Islet precursor cell (in vitro differentiated cells): ENCODE measurements at regions not wholly inside any gene's neighbourhood (a gene's known extent, or its start where the extent isn't known, plus 50 kb on each side); places are given as distances from the start of the nearest gene placed in this dataset.
A peak's percentile ranks its signal among the peaks of the same experiment; 100 is the strongest.

Source experiments
- DNase-seq: peaks from one replicate; pipeline ENCODE4 v3.0.0-alpha.2; 2018

DNA sequence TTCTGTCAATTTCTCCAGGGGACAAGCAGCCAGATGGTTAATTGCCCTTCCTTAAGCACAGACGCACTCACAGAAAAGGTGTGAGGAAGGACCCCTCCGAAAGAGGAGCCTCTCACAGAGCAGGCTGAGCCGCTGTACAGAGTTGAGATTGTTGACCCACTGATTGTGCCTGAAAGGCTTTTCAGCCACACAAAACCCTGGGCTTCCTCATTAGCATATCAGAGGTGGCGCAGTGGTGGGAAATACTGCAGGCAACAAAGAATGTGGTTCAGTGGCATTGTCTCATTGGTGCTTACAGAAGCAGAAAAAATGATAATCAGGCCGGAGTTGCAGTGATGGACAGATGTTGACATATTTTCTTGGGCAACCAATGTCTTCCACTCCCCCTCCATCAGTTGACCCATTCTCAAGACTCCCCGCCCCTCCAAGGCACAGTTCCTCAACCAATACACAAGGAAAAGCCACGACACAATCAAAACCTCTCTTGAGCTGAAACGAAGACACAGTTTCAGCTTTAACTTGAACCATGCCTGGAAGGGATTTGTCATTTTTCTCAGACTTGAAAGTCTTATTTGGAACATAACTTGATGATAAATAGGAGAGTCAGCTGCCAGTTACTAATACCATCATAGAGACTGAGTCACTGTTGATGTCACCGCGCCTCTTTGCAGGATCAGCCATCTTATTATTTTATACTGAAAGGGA lies 53.1 kb downstream of the ATXN3L start:
- DNase-seq, result no peak

- DNase-seq, result no peak
Measured at GRCh38 chrX:13265549-13266132, 54.2 kb downstream of the ATXN3L start.

- DNase-seq, result no peak
Measured at GRCh38 chrX:13265111-13265510, 54.7 kb downstream of the ATXN3L start.

DNA sequence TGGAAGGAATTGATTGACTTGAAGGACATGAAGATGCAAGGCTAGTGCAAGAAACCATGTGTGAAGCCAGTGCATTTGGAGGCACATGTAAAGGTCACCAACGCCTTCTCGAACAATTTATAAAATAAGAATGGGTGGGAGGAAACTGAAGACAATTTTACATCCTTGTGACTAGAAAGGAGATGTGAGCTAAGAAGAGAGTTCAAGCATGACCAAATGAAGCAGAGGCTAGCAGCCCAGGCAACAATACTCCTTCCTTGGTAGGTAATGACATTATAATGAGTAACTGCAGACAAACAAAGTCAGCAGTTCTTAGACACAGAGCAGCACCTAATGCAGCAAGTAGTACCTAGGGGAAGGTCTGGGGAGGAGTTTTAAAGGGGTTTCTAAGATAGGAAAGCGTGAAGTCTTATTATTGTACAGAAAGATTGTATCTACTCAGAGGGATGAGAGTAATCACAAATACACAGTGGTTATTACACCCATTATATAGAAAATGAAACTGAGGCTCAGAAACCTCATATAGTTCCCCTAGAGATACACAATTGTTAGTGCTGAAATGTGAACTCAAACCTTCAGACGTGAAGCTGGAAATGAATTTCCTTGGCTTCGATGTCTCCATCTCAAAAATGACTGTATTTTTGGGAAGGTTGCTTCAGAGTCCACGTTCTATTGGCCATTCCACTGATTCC lies 56.1 kb downstream of the ATXN3L start:
- no peak for DNase-seq

- no peak for DNase-seq
Measured at GRCh38 chrX:13261348-13261747, 58.5 kb downstream of the ATXN3L start.

- DNase-seq, result no peak
Measured at GRCh38 chrX:13260598-13260997, 59.3 kb downstream of the ATXN3L start.

DNA sequence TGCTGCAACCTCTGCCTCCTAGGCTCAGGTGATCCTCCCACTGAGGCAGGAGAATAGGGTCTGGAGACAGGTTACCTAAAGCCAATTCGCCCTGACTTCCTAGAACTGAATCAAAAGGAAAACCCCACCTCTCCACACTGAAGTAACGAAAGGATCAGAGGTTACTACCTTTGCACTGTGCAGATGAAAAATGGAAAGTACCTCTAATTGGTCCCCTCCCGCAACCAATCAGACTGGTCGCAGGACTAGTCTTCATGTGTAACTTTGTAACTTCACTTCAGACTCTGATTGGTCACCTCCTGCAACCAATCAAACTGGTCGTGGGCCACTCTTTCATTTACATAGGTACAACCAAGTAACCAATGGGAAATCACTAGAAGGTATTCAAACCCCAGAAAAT lies 61.1 kb downstream of the ATXN3L start:
- DNase-seq, result no peak

GRCh38 chrX:13258052-13258444 lies 61.8 kb downstream of the ATXN3L start:
- no peak for DNase-seq

DNA sequence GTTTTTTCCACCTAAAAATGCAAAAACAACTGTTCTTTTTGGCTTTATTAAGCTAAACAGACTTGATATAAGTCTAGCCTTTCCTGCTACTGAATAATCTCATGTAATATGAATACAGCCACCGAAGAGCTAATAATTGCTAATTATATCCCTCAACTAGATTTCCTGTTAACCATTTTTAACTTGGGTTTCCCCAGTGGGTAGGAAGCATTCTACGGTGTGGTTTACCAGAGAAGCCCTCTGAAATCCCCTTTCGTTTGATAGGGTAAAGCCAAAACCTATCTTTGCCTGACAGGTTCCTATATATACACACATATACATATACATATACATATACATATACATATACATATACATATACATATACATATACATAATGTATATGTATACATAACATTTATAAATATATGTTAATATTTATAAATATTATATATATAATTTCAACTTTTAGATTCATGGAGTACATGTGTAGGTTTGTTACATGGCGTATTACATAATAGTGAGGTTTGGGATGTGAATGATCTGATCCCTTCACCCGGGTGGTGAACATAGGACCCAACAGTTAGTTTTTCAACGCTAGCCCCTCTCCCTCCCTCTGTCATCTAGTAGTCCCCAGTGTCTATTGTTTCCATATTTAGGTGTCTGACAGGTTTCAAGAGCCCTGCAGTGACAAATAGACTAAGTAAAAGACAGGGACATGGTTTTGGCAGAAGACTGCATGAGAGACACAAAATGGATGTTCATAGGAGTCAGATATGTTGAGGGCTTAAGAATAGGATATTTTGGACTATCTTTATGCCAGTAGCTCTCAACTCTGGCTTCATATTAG lies 62.4 kb downstream of the ATXN3L start:
- no peak for DNase-seq

GRCh38 chrX:13256603-13257002 lies 63.2 kb downstream of the ATXN3L start:
- no peak for DNase-seq

- no peak for DNase-seq
Measured at GRCh38 chrX:13254870-13255269, 65.0 kb downstream of the ATXN3L start.

- DNase-seq, result peak; percentile 67
Measured at GRCh38 chrX:13254076-13254785, 65.6 kb downstream of the ATXN3L start.

DNA sequence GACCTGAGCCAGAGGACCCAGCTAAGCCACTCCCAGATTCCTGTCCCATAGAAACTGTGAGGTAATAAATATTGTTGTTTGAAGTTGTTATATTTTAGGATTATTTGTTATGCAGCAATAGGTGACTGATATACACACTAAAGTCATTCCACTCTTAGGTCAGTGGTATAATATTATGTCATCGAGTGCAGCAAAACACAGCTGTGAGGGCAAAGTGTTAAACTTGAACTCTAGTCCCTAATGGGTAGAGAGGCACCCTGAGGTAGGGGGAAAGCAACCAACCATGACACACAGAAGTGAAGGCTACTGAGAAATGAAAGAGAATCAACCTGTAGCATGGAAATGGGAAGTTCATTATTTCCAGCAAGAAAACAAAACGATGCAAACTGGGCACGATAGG lies 66.6 kb downstream of the ATXN3L start:
- DNase-seq, result no peak

DNA sequence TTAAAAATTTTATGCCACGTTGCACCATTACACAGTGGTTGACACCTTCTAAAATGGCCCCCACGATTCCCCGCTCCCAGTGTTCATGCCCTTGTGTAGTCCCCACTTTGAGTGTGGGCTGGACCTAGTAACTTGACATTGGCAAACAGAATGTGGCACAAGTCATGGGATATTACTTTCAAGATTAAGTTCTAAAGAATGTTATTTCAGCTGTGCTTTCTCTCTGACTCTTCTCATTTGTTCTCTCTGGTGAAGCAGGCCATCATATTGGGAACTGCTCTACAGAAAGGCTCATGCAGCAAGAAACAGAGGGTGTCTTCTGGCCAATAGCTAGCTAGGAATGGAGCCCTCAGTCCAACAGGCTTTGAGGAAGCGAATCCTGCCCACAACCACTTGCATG lies 67.1 kb downstream of the ATXN3L start:
- no peak for DNase-seq

DNA sequence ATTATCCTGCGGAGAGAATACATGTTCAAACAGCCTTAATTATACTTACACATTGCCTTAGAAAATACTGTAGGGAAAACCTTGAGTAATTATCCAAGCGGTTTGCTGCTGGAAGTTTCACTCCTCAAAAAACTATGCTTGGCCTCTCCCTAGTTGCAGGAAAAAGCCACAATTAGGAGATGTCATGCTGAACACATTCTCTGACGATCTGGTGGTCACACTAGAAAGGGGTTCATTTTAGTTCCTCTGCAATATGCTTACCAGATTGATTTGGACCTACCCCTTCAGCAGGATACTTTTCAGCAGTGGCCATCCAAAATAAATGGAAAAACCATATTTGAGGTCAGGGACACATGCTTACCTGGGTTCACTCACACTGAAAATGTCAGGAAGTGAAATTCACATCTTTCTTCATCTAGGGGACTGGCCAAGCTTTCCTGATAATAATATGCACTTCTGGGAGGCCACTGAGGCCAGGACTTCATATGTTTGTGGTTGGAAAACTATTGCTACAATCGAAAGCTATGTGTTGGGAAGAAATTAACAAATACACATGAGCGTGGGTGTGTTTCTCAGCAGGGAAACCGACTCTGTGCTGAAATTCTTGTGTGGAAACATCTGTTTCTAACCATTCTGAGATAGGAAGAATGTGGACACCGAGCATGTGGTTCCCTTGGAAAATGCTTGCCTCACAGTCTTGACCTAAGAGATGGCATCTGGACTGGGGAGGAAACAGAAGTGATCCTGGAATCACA lies 68.8 kb downstream of the ATXN3L start:
- no peak for DNase-seq

DNA sequence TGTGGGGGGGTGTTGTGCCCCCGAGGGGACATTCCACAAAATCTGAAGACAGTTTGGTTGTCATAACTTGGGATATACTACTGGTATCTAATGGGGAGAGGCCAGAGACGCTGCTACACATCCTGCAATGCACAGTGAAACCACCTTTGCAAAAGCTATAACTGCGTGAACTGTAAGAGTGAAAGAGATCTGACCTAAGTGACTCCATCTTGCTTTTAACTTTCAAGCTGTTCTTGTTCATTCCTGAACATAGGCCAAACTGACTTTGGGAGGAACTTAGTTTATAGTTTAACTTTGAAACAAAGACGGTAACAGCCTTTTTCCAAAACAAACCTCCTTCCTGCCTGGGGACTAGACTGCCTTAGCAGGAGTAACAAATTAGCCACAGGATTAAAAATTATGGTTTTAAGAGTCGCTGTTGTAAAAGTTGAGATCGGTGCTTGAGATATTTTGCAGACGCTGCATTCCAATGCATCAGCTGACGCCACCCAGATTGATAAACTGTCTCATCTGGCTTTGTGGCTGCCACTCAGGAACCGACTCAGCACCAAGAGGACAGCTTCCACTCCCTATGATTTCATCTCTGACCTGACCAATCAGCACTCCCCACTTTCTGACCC lies 70.9 kb downstream of the ATXN3L start:
- peak; percentile 62 for DNase-seq

GRCh38 chrX:13239272-13239671 lies 80.6 kb downstream of the ATXN3L start:
- DNase-seq, result no peak

- DNase-seq, result no peak
Measured at GRCh38 chrX:13235930-13236329, 83.9 kb downstream of the ATXN3L start.

- no peak for DNase-seq
Measured at GRCh38 chrX:13232484-13232883, 87.4 kb downstream of the ATXN3L start.

DNA sequence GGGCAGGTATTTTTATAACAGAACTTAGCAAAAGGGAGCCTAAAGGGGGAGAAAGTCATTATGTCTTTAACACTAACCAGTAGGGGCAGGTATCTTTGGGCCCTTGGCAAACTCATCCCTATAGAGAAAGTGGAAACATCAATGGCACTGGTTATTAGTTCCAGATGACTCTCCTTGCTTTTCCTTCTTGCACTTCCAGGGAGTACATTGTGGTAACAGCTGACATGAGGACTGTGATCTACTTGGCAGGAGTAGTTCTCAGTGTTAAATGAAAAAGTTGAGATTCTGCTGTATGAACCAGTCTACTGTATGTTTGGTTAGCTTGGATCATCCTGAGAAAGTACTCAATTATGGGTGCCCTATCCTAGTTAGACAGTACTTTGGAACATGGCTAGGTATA lies 93.6 kb downstream of the ATXN3L start:
- DNase-seq, result no peak

DNA sequence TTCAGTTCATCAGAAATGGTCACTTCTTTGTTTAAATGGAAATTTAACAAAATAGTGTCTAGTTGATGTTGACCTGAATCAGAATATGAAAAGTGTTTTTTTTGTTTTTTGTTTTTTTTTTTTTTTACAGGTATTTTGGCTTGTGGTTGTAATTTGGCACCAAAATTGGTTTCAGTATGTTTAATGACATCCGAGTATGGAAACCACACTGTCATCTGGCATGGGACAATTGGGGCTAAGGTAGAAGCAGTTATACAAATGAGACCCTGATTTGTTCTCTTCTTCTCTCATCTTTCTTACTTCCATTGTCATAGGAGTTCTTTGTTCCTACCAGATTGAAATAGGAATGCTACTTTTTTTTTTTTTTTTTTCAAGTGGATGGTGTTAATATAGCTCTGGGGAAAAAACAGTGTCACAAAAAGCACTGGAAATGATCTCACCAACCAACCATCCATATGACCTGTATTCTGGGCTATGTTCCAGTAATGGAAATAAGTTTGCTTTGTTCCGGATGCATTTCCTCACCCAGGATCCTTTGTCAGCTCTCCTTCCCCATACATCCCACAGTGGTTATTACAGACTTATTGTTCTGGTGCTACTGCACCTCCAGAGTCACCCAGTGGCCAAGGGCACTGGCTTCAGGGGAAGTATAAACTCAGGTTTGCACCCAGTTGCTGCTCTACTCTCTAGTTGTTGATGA lies 95.8 kb downstream of the ATXN3L start:
- DNase-seq, result peak; percentile 61
